ENCODE measurements at regions not wholly inside any gene's neighbourhood (a gene's known extent, or its start where the extent isn't known, plus 50 kb on each side); places are given as distances from the start of the nearest gene placed in this dataset.
A peak's percentile ranks its signal among the peaks of the same experiment; 100 is the strongest.

- ChIA-PET CTCF (interaction anchor here (0.6 kb wide), 1 partner anchor 630 kb away, joined by 3 read pairs; no protein-coding TSS in a partner anchor), POLR2A (no interaction called here)
- Histone ChIP-seq H3K27me3 (ENCODE audit: control insufficient read depth, insufficient read depth, low read length) (no peaks in the 10 kb centered on the region), H3K4me3 (ENCODE audit: low read depth, low read length) (no peak overlapping the region), H3K36me3 (ENCODE audit: control insufficient read depth, insufficient read depth, low read length) (no peaks in the 10 kb centered on the region; the same call in 1 of the 2 replicates)
- TF ChIP-seq CTCF (IDR thresholded peaks at IDR 0.05; ENCODE audit: insufficient read depth, low read depth, low read length) = no peak
- no peak for DNase-seq (ENCODE audit: low read depth)
These were observed 508.2 kb upstream of the TGFBR2 start for GRCh38 chr3:30098243-30098642.

GRCh38 chr3:30098653-30099455 lies 507.5 kb upstream of the TGFBR2 start:
- CTCF ChIA-PET = interaction anchor here (0.6 to 0.9 kb wide), 2 partner anchors 15 to 629 kb away, joined by 3 read pairs; no protein-coding TSS in a partner anchor
- Histone ChIP-seq H3K36me3 (ENCODE audit: control insufficient read depth, insufficient read depth, low read length) (no peaks in the 10 kb centered on the region; the same call in 1 of the 2 replicates), H3K27me3 (ENCODE audit: control insufficient read depth, insufficient read depth, low read length) (no peaks in the 10 kb centered on the region), H3K4me3 (ENCODE audit: low read depth, low read length) (no peak overlapping the region)
- POLR2A ChIA-PET = interaction anchor here (0.6 kb wide), 2 partner anchors 196 to 927 kb away, joined by 3 to 5 read pairs; no protein-coding TSS in a partner anchor
- peak; percentile 9 for DNase-seq (ENCODE audit: low read depth)
- TF ChIP-seq CTCF (IDR thresholded peaks at IDR 0.05; ENCODE audit: insufficient read depth, low read depth, low read length) = no peak

- no peak overlapping the region for H3K4me3 ChIP-seq (ENCODE audit: low read depth, low read length)
- no peaks in the 10 kb centered on the region for H3K27me3 ChIP-seq (ENCODE audit: control insufficient read depth, insufficient read depth, low read length)
- POLR2A ChIA-PET = no interaction called here
- no peak for TF ChIP-seq CTCF (IDR thresholded peaks at IDR 0.05; ENCODE audit: insufficient read depth, low read depth, low read length)
- CTCF ChIA-PET = no interaction called here
- no peak for DNase-seq (ENCODE audit: low read depth)
- H3K36me3 ChIP-seq (ENCODE audit: control insufficient read depth, insufficient read depth, low read length) = no peaks in the 10 kb centered on the region
These were observed 504.0 kb upstream of the TGFBR2 start for GRCh38 chr3:30102356-30102755.

- Histone ChIP-seq H3K27me3 (ENCODE audit: control insufficient read depth, insufficient read depth, low read length) (no peaks in the 10 kb centered on the region), H3K4me3 (ENCODE audit: low read depth, low read length) (no peak overlapping the region), H3K36me3 (ENCODE audit: control insufficient read depth, insufficient read depth, low read length) (no peaks in the 10 kb centered on the region)
- ChIA-PET POLR2A (no interaction called here), CTCF (interaction anchor here (1.1 kb wide), 1 partner anchor 646 kb away, joined by 3 read pairs; no protein-coding TSS in a partner anchor)
- no peak for DNase-seq (ENCODE audit: low read depth)
- no peak for TF ChIP-seq CTCF (IDR thresholded peaks at IDR 0.05; ENCODE audit: insufficient read depth, low read depth, low read length)
These were observed 503.2 kb upstream of the TGFBR2 start for GRCh38 chr3:30103186-30103585.

- ChIA-PET CTCF (interaction anchor here (1.1 kb wide), 1 partner anchor 92 kb away, joined by 3 read pairs; no protein-coding TSS in a partner anchor), POLR2A (no interaction called here)
- TF ChIP-seq CTCF (IDR thresholded peaks at IDR 0.05; ENCODE audit: insufficient read depth, low read depth, low read length) = no peak
- Histone ChIP-seq H3K36me3 (ENCODE audit: control insufficient read depth, insufficient read depth, low read length) (no peaks in the 10 kb centered on the region), H3K4me3 (ENCODE audit: low read depth, low read length) (no peak overlapping the region), H3K27me3 (ENCODE audit: control insufficient read depth, insufficient read depth, low read length) (no peaks in the 10 kb centered on the region)
- no peak for DNase-seq (ENCODE audit: low read depth)
These were observed 498.9 kb upstream of the TGFBR2 start for GRCh38 chr3:30107531-30107930.
